WTC11 (cell line): ENCODE measurements at regions not wholly inside any gene's neighbourhood (a gene's known extent, or its start where the extent isn't known, plus 50 kb on each side); places are given as distances from the start of the nearest gene placed in this dataset.

Source experiments
- ATAC-seq: fragments of 200-7000 bp; cut with Tn5 transposase; 2 replicates; pipeline ENCODE4 v1.10.0; 2021; ENCODE audit warnings: mild to moderate bottlenecking, moderate library complexity
- CTCF ChIA-PET: fragments of 300-600 bp; sonication (Branson Sonifier 250); formaldehyde crosslinking; loops from one replicate; lab custom pipeline; 2021; ENCODE audit warnings: antibody characterized with exemption; lab: Charles Lee
- POLR2A ChIA-PET: fragments of 350-600 bp; sonication (Branson Sonifier 250); formaldehyde crosslinking; loops from one replicate; lab custom pipeline; 2021; ENCODE audit warnings: antibody characterized with exemption; lab: Charles Lee
- DNase-seq: peaks from one replicate; pipeline ENCODE4 v3.0.0; 2021; ENCODE audit warnings: low spot score
- H3K27ac Mint-ChIP-seq: 2 replicates; pipeline ENCODE4 v1.8.0; 2021; ENCODE audit warnings: mixed read lengths
- H3K27me3 Mint-ChIP-seq: 2 replicates; pipeline ENCODE4 v1.8.0; 2021; ENCODE audit warnings: low read depth, mild to moderate bottlenecking, moderate library complexity, mixed read lengths
- H3K36me3 Mint-ChIP-seq: 2 replicates; pipeline ENCODE4 v1.8.0; 2021; ENCODE audit warnings: mixed read lengths
- H3K4me1 Mint-ChIP-seq: 2 replicates; pipeline ENCODE4 v1.8.0; 2022; ENCODE audit warnings: mixed read lengths
- H3K4me3 Mint-ChIP-seq: 2 replicates; pipeline ENCODE4 v1.8.0; 2021; ENCODE audit warnings: mild to moderate bottlenecking, moderate library complexity, mixed read lengths
- H3K9me3 Mint-ChIP-seq: 2 replicates; pipeline ENCODE4 v1.8.0; 2021; ENCODE audit warnings: mixed read lengths
- CREM ChIP-seq: sonication (generic); formaldehyde crosslinking; IDR thresholded peaks from 2 replicates; pipeline ENCODE4 v1.8.1; 2022; ENCODE audit warnings: mild to moderate bottlenecking, missing genetic modification reagents, moderate library complexity
- ELF4 ChIP-seq: sonication (generic); formaldehyde crosslinking; IDR thresholded peaks from 2 replicates; pipeline ENCODE4 v1.8.1; 2022; ENCODE audit warnings: low read depth, mild to moderate bottlenecking, moderate library complexity, missing genetic modification reagents
- GRHL2 ChIP-seq: fragments of 250-450 bp; sonication (Bioruptor Pico); IDR thresholded peaks from 2 replicates; pipeline ENCODE4 v1.8.0; 2022; ENCODE audit warnings: mild to moderate bottlenecking, moderate library complexity; ENCODE audit not compliant: insufficient replicate concordance, severe bottlenecking
- JUN ChIP-seq: sonication (generic); formaldehyde crosslinking; IDR thresholded peaks from 2 replicates; pipeline ENCODE4 v1.8.0; 2023; ENCODE audit warnings: mild to moderate bottlenecking, missing genetic modification reagents
- MXD4 ChIP-seq: fragments of 250-450 bp; sonication (Bioruptor Pico); IDR thresholded peaks from 2 replicates; pipeline ENCODE4 v1.8.0; 2021; ENCODE audit warnings: mild to moderate bottlenecking, moderate library complexity, borderline replicate concordance
- SMAD3 ChIP-seq: sonication (generic); formaldehyde crosslinking; IDR thresholded peaks from 2 replicates; pipeline ENCODE4 v1.8.0; 2022; ENCODE audit warnings: missing genetic modification reagents, mild to moderate bottlenecking, borderline replicate concordance
- SOX15 ChIP-seq: fragments of 250-450 bp; sonication (Bioruptor Pico); IDR thresholded peaks from 2 replicates; pipeline ENCODE4 v1.9.0; 2021; ENCODE audit warnings: mild to moderate bottlenecking
- TCF7 ChIP-seq: sonication (generic); formaldehyde crosslinking; IDR thresholded peaks from 2 replicates; pipeline ENCODE4 v1.8.0; 2022; ENCODE audit warnings: mild to moderate bottlenecking, low read depth, missing genetic modification reagents, moderate library complexity
- TEAD4 ChIP-seq: sonication (generic); formaldehyde crosslinking; IDR thresholded peaks from 2 replicates; pipeline ENCODE4 v1.8.0; 2022; ENCODE audit warnings: mild to moderate bottlenecking, missing genetic modification reagents
- ZNF219 ChIP-seq: sonication (generic); formaldehyde crosslinking; IDR thresholded peaks from 2 replicates; pipeline ENCODE4 v1.8.0; 2023; ENCODE audit warnings: missing genetic modification reagents, mild to moderate bottlenecking, borderline replicate concordance
- ZNF317 ChIP-seq: sonication (generic); formaldehyde crosslinking; IDR thresholded peaks from 2 replicates; pipeline ENCODE4 v1.8.1; 2023; ENCODE audit warnings: low read depth, mild to moderate bottlenecking, moderate library complexity, missing genetic modification reagents, borderline replicate concordance
- TF ChIP-seq, protein P1 (sequence below): sonication (generic); formaldehyde crosslinking; IDR thresholded peaks from 2 replicates; pipeline ENCODE4 v1.8.1; 2022; ENCODE audit warnings: missing genetic modification reagents, borderline replicate concordance
- TF ChIP-seq, protein P2 (sequence below): sonication (generic); formaldehyde crosslinking; IDR thresholded peaks from 2 replicates; pipeline ENCODE4 v1.8.0; 2022; ENCODE audit warnings: mild to moderate bottlenecking, missing genetic modification reagents
- TF ChIP-seq, protein P3 (sequence below): sonication (generic); formaldehyde crosslinking; IDR thresholded peaks from 2 replicates; pipeline ENCODE4 v1.8.1; 2022; ENCODE audit warnings: mild to moderate bottlenecking, missing genetic modification reagents, moderate library complexity, borderline replicate concordance
- TF ChIP-seq, protein P4 (sequence below): sonication (generic); formaldehyde crosslinking; conservative IDR thresholded peaks from 2 replicates; pipeline ENCODE4 v1.8.1; 2023; ENCODE audit warnings: mild to moderate bottlenecking, low read depth, missing genetic modification reagents, moderate library complexity
- TF ChIP-seq, protein P5 (sequence below): sonication (generic); formaldehyde crosslinking; IDR thresholded peaks from 2 replicates; pipeline ENCODE4 v1.8.1; 2023; ENCODE audit warnings: mild to moderate bottlenecking, missing genetic modification reagents, borderline replicate concordance

DNA sequence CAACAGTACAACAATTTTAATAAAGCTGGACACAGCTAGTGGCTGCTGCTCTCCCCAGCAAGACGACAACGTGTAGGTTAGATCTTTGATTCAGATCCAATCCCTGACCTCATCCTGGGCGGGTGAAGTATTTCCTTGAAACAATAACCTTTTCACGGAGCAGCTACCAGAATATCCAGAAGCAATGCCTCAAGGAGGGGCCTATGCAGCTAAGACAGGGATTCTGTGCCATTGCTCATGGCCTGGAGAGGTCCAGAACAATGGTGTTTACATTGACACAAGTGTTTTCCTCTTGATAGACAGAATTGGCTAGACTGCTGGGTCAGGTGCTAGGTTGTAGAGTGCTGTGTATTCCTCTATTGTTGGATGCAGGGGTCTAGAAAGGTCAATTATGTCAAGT lies 520.1 kb downstream of the BCL11A start:
- H3K27me3 Mint-ChIP-seq, result peaks cover 3% of the 10 kb centered on the region; the same call in 1 of the 2 replicates
- peaks cover 19% of the 10 kb centered on the region for H3K36me3 Mint-ChIP-seq
- ATAC-seq (no peak), DNase-seq (no peak)
- H3K9me3 Mint-ChIP-seq, result peaks cover 44% of the 10 kb centered on the region
- TF ChIP-seq, protein P1, sequence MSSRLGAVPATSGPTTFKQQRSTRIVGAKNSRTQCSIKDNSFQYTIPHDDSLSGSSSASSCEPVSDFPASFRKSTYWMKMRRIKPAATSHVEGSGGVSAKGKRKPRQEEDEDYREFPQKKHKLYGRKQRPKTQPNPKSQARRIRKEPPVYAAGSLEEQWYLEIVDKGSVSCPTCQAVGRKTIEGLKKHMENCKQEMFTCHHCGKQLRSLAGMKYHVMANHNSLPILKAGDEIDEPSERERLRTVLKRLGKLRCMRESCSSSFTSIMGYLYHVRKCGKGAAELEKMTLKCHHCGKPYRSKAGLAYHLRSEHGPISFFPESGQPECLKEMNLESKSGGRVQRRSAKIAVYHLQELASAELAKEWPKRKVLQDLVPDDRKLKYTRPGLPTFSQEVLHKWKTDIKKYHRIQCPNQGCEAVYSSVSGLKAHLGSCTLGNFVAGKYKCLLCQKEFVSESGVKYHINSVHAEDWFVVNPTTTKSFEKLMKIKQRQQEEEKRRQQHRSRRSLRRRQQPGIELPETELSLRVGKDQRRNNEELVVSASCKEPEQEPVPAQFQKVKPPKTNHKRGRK (CRISPR knock-in tag), result no peak
- TF ChIP-seq ZNF317 (CRISPR knock-in tag), result no peak
- no peak for TF ChIP-seq SOX15 (CRISPR knock-in tag)
- TF ChIP-seq GRHL2, result no peak
- no peak for TF ChIP-seq TCF7 (CRISPR knock-in tag)
- TF ChIP-seq, protein P2, sequence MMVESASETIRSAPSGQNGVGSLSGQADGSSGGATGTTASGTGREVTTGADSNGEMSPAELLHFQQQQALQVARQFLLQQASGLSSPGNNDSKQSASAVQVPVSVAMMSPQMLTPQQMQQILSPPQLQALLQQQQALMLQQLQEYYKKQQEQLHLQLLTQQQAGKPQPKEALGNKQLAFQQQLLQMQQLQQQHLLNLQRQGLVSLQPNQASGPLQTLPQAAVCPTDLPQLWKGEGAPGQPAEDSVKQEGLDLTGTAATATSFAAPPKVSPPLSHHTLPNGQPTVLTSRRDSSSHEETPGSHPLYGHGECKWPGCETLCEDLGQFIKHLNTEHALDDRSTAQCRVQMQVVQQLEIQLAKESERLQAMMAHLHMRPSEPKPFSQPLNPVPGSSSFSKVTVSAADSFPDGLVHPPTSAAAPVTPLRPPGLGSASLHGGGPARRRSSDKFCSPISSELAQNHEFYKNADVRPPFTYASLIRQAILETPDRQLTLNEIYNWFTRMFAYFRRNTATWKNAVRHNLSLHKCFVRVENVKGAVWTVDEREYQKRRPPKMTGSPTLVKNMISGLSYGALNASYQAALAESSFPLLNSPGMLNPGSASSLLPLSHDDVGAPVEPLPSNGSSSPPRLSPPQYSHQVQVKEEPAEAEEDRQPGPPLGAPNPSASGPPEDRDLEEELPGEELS (CRISPR knock-in tag), result no peak
- TF ChIP-seq, protein P3, sequence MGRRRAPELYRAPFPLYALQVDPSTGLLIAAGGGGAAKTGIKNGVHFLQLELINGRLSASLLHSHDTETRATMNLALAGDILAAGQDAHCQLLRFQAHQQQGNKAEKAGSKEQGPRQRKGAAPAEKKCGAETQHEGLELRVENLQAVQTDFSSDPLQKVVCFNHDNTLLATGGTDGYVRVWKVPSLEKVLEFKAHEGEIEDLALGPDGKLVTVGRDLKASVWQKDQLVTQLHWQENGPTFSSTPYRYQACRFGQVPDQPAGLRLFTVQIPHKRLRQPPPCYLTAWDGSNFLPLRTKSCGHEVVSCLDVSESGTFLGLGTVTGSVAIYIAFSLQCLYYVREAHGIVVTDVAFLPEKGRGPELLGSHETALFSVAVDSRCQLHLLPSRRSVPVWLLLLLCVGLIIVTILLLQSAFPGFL, result no peak
- TF ChIP-seq, protein P4, sequence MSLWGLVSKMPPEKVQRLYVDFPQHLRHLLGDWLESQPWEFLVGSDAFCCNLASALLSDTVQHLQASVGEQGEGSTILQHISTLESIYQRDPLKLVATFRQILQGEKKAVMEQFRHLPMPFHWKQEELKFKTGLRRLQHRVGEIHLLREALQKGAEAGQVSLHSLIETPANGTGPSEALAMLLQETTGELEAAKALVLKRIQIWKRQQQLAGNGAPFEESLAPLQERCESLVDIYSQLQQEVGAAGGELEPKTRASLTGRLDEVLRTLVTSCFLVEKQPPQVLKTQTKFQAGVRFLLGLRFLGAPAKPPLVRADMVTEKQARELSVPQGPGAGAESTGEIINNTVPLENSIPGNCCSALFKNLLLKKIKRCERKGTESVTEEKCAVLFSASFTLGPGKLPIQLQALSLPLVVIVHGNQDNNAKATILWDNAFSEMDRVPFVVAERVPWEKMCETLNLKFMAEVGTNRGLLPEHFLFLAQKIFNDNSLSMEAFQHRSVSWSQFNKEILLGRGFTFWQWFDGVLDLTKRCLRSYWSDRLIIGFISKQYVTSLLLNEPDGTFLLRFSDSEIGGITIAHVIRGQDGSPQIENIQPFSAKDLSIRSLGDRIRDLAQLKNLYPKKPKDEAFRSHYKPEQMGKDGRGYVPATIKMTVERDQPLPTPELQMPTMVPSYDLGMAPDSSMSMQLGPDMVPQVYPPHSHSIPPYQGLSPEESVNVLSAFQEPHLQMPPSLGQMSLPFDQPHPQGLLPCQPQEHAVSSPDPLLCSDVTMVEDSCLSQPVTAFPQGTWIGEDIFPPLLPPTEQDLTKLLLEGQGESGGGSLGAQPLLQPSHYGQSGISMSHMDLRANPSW (CRISPR knock-in tag), result no peak
- TF ChIP-seq, protein P5, sequence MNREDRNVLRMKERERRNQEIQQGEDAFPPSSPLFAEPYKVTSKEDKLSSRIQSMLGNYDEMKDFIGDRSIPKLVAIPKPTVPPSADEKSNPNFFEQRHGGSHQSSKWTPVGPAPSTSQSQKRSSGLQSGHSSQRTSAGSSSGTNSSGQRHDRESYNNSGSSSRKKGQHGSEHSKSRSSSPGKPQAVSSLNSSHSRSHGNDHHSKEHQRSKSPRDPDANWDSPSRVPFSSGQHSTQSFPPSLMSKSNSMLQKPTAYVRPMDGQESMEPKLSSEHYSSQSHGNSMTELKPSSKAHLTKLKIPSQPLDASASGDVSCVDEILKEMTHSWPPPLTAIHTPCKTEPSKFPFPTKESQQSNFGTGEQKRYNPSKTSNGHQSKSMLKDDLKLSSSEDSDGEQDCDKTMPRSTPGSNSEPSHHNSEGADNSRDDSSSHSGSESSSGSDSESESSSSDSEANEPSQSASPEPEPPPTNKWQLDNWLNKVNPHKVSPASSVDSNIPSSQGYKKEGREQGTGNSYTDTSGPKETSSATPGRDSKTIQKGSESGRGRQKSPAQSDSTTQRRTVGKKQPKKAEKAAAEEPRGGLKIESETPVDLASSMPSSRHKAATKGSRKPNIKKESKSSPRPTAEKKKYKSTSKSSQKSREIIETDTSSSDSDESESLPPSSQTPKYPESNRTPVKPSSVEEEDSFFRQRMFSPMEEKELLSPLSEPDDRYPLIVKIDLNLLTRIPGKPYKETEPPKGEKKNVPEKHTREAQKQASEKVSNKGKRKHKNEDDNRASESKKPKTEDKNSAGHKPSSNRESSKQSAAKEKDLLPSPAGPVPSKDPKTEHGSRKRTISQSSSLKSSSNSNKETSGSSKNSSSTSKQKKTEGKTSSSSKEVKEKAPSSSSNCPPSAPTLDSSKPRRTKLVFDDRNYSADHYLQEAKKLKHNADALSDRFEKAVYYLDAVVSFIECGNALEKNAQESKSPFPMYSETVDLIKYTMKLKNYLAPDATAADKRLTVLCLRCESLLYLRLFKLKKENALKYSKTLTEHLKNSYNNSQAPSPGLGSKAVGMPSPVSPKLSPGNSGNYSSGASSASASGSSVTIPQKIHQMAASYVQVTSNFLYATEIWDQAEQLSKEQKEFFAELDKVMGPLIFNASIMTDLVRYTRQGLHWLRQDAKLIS, result no peak
- no peak for TF ChIP-seq JUN
- no peak for TF ChIP-seq ZNF219 (CRISPR knock-in tag)
- no peak for TF ChIP-seq TEAD4 (CRISPR knock-in tag)
- TF ChIP-seq CREM, result no peak
- TF ChIP-seq SMAD3, result no peak
- TF ChIP-seq ELF4 (CRISPR knock-in tag), result no peak
- TF ChIP-seq MXD4 (CRISPR knock-in tag), result no peak
- no peak overlapping the region for H3K27ac Mint-ChIP-seq
- H3K4me1 Mint-ChIP-seq, result 0 out of 2 replicates have a peak, but pooled peaks cover 2% of the 10 kb centered on the region
- ChIA-PET CTCF (no interaction called here), POLR2A (no interaction called here)
- H3K4me3 Mint-ChIP-seq, result no peak overlapping the region
